Lower lobe of right lung (tissue), 2 donors: ENCODE measurements at regions not wholly inside any gene's neighbourhood (a gene's known extent, or its start where the extent isn't known, plus 50 kb on each side); places are given as distances from the start of the nearest gene placed in this dataset.
"Not testable (repeated sequence)": the region's sequence is repeated elsewhere in the genome, so short reads cannot be mapped to it uniquely, and the experiment has no call there.

ENCODE experiments used
- ATAC-seq, 2 donors: fragments of 200-7000 bp; cut with Tn5 transposase; one replicate each; pipeline ENCODE4 v1.9.1; 2020 to 2022; ENCODE audit warnings: mild to moderate bottlenecking in 2 of 2, moderate library complexity in 2 of 2
- DNase-seq: peaks from one replicate; pipeline ENCODE4 v3.0.0-alpha.2; 2020
- H3K27ac ChIP-seq: fragments of 200-600 bp; one replicate; pipeline ENCODE4 v1.8.0; 2022
- H3K27me3 ChIP-seq: fragments of 200-600 bp; one replicate; pipeline ENCODE4 v1.8.0; 2022; ENCODE audit warnings: low read depth
- H3K36me3 ChIP-seq: fragments of 200-600 bp; one replicate; pipeline ENCODE4 v1.8.0; 2022; ENCODE audit warnings: mild to moderate bottlenecking
- H3K4me1 ChIP-seq: fragments of 200-600 bp; one replicate; pipeline ENCODE4 v1.8.0; 2022
- H3K4me3 ChIP-seq: fragments of 200-600 bp; one replicate; pipeline ENCODE4 v1.8.0; 2022; ENCODE audit warnings: mild to moderate bottlenecking
- H3K9me3 ChIP-seq: fragments of 200-600 bp; one replicate; pipeline ENCODE4 v1.8.0; 2022
- intact Hi-C: fragments of 100-400 bp; cut with DNase I; formaldehyde crosslinking; loops from one replicate; pipeline ENCODE4 v1.11.0; 2022
- TF ChIP-seq, protein P1 (sequence below): fragments of 200-600 bp; IDR thresholded peaks from one replicate; pipeline ENCODE4 v1.8.0; 2022; ENCODE audit warnings: antibody characterized with exemption, mild to moderate bottlenecking
- donor health status: DM: no; HTN: yes; CAD: no; lungs with severe emphysema.

DNA sequence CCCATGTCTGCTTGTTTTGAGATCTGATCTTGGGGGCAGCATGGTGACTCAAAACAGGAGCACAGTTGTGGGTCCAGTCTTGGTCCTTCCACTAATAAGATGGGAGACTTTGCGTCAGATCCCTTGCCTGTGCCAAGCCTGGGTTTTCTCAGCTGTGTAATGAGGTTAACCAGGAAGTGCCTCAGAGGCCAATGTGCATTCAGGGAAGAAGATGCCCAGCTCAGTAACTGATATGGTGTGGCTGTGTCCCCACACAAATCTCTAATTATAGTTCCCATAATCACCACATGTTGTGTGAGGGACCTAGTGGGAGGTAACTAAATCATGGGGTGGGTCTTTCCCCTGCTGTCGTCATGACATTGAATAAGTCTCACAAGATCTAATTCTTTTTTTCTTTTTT, 107.1 kb upstream of the ALDH3B2 start:
- intact Hi-C loops, ATAC-seq, H3K4me1 ChIP-seq, H3K27me3 ChIP-seq, H3K27ac ChIP-seq, H3K9me3 ChIP-seq, DNase-seq, H3K36me3 ChIP-seq, H3K4me3 ChIP-seq: not testable (repeated sequence)

DNA sequence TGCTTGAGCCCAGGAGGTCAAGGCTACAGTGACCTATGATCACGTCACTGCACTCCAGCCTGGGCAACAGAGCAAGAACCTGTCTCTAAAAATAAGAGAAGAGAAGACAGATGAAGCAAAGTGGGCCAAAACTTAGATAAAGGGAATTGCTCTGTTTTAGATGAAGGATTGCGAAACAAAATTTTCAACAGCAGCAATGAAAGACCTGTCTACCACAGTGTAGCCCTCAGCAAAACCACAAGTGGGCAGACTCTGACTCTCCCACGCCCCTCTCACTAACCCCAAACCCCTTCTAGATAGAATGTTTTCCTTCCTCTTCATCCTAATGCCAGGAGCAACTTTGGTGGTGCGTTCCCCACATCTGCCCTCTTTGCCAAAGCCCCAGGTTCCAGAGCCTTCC, 105.6 kb upstream of the ALDH3B2 start:
- no peaks in the 10 kb centered on the region for H3K4me1 ChIP-seq
- H3K9me3 ChIP-seq: no peaks in the 10 kb centered on the region
- no peak overlapping the region for H3K27ac ChIP-seq
- TF ChIP-seq, protein P1, sequence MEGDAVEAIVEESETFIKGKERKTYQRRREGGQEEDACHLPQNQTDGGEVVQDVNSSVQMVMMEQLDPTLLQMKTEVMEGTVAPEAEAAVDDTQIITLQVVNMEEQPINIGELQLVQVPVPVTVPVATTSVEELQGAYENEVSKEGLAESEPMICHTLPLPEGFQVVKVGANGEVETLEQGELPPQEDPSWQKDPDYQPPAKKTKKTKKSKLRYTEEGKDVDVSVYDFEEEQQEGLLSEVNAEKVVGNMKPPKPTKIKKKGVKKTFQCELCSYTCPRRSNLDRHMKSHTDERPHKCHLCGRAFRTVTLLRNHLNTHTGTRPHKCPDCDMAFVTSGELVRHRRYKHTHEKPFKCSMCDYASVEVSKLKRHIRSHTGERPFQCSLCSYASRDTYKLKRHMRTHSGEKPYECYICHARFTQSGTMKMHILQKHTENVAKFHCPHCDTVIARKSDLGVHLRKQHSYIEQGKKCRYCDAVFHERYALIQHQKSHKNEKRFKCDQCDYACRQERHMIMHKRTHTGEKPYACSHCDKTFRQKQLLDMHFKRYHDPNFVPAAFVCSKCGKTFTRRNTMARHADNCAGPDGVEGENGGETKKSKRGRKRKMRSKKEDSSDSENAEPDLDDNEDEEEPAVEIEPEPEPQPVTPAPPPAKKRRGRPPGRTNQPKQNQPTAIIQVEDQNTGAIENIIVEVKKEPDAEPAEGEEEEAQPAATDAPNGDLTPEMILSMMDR: no peak
- ATAC-seq (no peak), DNase-seq (no peak)
- intact Hi-C loops: no loop called here
- no peaks in the 10 kb centered on the region for H3K36me3 ChIP-seq
- H3K27me3 ChIP-seq: no peaks in the 10 kb centered on the region
- H3K4me3 ChIP-seq: no peak overlapping the region

DNA sequence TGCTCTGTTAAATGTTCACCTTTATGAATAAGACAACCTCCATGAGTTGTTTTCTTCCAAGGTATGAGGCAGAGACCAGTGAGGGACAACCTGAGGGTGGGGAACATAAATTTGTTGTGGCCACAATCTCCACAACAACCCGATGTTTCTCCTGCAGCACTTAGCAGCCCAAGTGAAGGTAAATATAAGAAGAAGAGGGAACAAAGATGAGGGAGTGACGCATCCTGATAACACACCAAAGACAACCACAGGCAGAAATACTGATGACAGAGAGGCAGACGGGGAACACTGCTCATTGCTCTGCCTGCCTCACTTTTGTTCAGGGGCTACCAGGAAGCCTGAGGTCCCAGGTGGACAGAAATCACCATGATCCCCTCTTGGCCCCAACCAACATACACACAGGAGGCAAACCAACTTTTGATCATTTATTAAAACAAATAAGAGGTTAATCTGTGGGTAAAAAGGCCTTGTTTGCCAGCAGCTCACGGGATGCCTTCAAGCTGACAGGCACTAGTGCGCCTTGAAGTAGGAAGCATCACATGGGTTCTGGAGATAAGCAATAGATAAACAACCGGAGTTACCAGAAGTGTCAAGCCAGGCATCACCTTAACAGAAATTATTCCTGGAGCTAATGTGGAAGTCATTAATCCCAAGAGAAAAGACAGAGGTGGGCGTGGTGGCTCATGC, 104.9 kb upstream of the ALDH3B2 start:
- H3K4me1 ChIP-seq, DNase-seq, H3K4me3 ChIP-seq, intact Hi-C loops, H3K9me3 ChIP-seq, H3K36me3 ChIP-seq, ATAC-seq, H3K27ac ChIP-seq, H3K27me3 ChIP-seq: not testable (repeated sequence)

DNA sequence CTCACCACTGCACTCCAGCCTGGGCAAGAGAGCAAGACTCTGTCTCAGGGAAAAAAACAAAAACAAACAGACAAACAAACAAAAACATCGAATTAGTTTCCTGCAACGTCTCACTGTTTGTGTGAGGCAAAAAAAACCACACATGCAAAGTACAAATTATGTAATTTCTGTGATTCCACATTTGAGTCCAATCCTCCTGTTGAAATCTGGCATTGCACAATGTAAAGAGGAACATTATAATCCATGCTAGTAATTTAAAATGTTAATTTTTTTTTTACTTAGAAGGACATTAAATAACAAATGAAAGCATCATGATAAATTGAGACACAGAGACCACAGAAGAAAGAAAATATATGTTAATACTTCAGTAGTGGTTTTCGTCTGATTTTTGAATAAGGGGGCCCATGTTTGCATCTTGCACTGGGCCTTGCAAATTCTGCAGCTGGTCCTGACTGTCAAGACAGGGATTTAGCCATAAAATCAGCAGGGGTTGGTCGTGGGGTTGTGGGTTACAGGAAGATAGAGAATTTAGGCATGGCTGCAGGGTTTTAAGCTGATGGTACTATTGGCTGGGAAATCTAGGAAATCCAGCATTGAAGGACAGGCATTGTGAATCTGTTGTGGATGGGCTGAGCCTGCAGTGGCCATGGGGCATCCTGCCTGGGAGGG, 102.6 kb upstream of the ALDH3B2 start:
- H3K27ac ChIP-seq: no peak overlapping the region
- intact Hi-C loops: no loop called here
- TF ChIP-seq, protein P1: no peak

DNA sequence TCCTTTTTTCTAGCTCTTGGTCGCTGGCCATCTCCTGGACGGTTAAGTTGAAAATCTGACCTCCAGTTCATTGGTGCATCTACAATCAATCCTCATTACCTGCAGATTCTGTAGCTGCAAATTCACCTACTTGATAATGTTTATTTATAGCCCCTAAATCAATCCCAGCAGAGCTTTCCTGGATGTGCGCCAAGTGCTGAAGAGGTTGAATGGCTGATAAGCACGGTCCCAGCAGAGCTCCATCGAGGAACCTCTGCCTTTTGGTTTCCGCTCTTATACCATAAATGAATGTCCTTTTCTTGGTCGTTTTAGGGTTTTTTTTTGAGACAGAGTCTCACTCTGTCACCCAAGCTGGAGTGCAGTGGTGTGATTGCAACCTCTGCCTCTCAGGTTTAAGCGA, 99.8 kb upstream of the ALDH3B2 start:
- H3K27ac ChIP-seq, intact Hi-C loops, ATAC-seq, H3K9me3 ChIP-seq, DNase-seq, H3K4me3 ChIP-seq, H3K4me1 ChIP-seq, H3K36me3 ChIP-seq, H3K27me3 ChIP-seq: not testable (repeated sequence)

More for the DNA sequence above, 102.6 kb upstream of the ALDH3B2 start:
- ATAC-seq (no peak), DNase-seq (no peak)
- H3K4me1 ChIP-seq: no peaks in the 10 kb centered on the region
- H3K36me3 ChIP-seq: no peaks in the 10 kb centered on the region
- no peak overlapping the region for H3K4me3 ChIP-seq
- no peaks in the 10 kb centered on the region for H3K27me3 ChIP-seq
- no peaks in the 10 kb centered on the region for H3K9me3 ChIP-seq

DNA sequence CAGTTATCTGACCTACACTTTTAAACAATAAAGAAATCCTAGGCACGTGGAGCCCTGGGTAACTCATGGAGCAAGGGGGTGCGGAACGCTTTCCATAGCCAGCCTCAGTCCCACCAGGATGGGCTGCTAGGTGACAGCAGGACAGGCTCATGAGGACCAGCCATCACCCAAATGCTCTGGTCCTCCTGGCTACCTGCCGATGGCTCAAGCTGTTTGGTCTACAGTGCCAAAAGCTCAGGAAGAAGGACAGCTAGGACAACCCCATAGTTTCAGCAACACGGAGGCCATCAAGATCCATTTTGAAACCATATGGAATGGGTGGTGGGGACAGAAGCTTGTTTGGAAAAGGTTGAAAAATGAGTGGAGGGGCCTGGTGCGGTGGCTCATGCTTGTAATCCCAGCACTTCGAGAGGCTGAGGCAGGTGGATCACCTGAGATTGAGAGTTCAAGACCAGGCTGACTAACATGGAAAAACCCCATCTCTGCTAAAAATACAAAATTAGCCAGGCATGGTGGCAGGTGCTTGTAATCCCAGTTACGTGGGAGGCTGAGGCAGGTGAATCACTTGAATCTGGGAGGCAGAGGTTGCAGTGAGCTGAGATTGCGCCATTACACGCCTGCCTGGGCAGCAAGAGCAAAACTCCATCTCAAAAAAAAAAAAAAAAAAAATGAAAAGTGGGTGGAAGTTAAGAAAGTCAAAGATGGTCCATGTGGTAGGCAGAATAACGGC, 93.7 kb upstream of the ALDH3B2 start:
- H3K27me3 ChIP-seq, H3K36me3 ChIP-seq, H3K4me3 ChIP-seq, H3K9me3 ChIP-seq, H3K4me1 ChIP-seq, ATAC-seq, DNase-seq, intact Hi-C loops, H3K27ac ChIP-seq: not testable (repeated sequence)

DNA sequence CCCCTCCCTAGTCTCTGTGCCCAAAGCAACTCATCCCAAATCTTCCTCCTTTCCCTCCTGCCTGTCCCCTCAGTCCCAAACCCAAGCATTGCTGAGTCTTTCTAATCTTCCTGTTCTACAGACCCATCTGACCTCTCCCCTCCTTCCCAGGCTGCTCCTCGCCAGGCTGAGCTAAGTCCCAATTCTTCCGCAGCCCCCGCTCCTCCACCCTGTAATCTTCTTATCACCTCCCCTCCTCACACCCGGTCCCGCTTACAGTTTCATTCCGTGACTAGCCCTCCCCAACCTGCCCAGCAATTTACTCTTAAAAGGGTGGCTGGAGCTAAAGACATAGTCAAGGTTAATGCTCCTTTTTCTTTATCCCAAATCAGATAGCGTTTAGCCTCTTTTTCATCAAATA, 86.8 kb upstream of the ALDH3B2 start:
- ATAC-seq, intact Hi-C loops, H3K4me1 ChIP-seq, H3K27ac ChIP-seq, H3K36me3 ChIP-seq, H3K9me3 ChIP-seq, H3K4me3 ChIP-seq, H3K27me3 ChIP-seq, DNase-seq: not testable (repeated sequence)

DNA sequence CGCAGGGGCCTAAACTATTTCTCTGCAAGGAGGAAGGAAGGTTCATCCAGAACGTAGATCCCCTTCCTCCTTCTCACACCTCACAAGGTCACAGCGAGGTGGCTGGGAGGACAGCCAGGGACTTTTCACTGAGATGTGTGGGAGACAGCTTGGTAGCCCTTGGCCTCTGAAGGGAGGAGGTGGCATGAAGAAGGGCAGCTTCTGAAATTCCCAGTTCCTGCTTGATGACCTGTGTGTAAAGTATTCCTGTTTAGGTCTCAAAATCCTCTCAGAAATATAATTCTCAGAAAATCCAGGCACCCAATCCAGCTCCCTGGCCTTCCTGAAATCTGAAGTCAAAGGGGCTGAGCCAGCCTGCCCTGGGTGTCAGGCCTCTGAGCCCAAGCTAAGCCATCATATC, 84.9 kb upstream of the ALDH3B2 start:
- H3K36me3 ChIP-seq, H3K27ac ChIP-seq, DNase-seq, ATAC-seq, H3K4me1 ChIP-seq, intact Hi-C loops, H3K4me3 ChIP-seq, H3K9me3 ChIP-seq, H3K27me3 ChIP-seq: not testable (repeated sequence)

DNA sequence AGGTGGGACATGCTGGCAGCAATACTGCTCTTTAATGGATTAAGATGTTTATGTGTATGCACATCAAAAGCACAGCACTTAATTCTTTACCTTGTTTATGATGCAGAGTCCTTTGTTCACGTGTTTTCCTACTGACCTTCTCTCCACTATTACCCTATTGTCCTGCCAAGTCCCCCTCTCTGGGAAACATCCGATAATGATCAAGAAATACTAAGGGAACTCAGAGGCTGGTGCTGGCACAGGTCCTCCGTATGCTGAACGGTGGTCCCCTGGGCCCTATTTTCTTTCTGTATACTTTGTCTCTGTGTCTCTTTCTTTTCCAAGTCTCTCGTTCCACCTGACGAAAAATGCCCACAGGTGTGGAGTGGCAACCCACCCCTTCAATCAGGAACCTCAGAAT, 84.0 kb upstream of the ALDH3B2 start:
- ATAC-seq, H3K4me1 ChIP-seq, DNase-seq, intact Hi-C loops, H3K9me3 ChIP-seq, H3K36me3 ChIP-seq, H3K4me3 ChIP-seq, H3K27ac ChIP-seq, H3K27me3 ChIP-seq: not testable (repeated sequence)

DNA sequence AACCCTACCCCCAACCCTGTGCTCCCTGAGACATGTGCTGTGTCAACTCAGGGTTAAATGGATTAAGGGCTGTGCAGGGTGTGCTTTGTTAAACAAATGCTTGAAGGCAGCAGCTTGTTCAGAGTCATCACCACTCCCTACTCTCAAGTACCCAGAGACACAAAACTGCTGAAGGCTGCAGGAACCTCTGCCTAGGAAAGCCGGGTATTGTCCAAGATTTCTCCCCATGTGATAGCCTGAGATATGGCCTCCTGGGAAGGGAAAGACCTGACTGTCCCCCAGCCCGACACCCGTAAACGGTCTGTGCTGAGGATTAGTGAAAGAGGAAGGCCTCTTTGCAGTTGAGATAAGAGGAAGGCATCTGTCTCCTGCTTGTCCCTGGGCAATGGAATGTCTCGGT, 83.6 kb upstream of the ALDH3B2 start:
- H3K27ac ChIP-seq, DNase-seq, H3K27me3 ChIP-seq, H3K9me3 ChIP-seq, intact Hi-C loops, H3K4me1 ChIP-seq, H3K4me3 ChIP-seq, ATAC-seq, H3K36me3 ChIP-seq: not testable (repeated sequence)

DNA sequence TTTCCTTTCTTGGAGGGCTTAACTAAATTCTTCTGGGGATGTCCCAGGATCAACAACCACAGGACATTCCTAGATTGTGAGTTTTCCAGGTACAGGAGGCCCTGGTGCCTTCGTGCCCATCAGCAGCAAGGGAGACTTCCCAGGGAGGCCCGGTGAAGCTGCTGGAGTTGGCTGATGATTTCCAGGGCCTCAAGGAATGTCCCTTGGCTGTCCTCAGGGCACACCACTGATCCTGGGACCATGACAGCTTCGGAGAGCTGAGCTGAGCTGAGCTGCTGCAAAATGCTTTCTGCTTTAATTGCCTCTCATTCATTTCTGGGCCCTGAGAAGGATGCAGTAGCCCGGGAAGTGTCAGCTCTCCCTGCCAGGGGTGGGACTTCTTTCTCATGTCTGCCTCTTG, 79.4 kb upstream of the ALDH3B2 start:
- H3K4me3 ChIP-seq, H3K4me1 ChIP-seq, intact Hi-C loops, H3K9me3 ChIP-seq, DNase-seq, ATAC-seq, H3K36me3 ChIP-seq, H3K27me3 ChIP-seq, H3K27ac ChIP-seq: not testable (repeated sequence)
